ENCODE measurements at regions not wholly inside any gene's neighbourhood (a gene's known extent, or its start where the extent isn't known, plus 50 kb on each side); places are given as distances from the start of the nearest gene placed in this dataset.

DNA sequence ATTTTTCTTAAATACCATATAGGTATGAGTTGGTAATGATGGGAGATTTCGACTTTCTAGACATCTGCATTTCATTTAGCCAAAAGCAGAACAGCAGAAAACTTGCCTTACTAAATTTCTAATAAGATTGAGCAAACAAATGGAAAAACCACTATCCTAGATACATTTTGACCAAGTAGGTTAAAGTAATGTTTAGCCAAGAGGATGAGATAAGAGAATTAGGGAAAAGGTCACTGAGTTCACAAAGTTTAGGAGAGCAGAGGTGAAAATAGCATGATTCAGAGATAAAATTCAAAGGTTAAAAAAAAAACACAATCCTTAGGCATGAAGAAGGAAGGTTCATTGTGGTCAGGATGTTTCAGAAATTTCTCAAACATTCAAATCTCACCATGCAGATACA, 450.3 kb downstream of the CD83 start:
- TF ChIP-seq, protein P1, sequence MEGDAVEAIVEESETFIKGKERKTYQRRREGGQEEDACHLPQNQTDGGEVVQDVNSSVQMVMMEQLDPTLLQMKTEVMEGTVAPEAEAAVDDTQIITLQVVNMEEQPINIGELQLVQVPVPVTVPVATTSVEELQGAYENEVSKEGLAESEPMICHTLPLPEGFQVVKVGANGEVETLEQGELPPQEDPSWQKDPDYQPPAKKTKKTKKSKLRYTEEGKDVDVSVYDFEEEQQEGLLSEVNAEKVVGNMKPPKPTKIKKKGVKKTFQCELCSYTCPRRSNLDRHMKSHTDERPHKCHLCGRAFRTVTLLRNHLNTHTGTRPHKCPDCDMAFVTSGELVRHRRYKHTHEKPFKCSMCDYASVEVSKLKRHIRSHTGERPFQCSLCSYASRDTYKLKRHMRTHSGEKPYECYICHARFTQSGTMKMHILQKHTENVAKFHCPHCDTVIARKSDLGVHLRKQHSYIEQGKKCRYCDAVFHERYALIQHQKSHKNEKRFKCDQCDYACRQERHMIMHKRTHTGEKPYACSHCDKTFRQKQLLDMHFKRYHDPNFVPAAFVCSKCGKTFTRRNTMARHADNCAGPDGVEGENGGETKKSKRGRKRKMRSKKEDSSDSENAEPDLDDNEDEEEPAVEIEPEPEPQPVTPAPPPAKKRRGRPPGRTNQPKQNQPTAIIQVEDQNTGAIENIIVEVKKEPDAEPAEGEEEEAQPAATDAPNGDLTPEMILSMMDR (IDR thresholded peaks at IDR 0.05; ENCODE audit: low read length): no peak
- no peak for TF ChIP-seq EZH2 (optimal IDR thresholded peaks at IDR 0.05; ENCODE audit: low read depth, low read length)

Data from MM.1S (cell line).